ENCODE measurements at regions not wholly inside any gene's neighbourhood (a gene's known extent, or its start where the extent isn't known, plus 50 kb on each side); places are given as distances from the start of the nearest gene placed in this dataset.
"Not testable (repeated sequence)": the region's sequence is repeated elsewhere in the genome, so short reads cannot be mapped to it uniquely, and the experiment has no call there.

DNA sequence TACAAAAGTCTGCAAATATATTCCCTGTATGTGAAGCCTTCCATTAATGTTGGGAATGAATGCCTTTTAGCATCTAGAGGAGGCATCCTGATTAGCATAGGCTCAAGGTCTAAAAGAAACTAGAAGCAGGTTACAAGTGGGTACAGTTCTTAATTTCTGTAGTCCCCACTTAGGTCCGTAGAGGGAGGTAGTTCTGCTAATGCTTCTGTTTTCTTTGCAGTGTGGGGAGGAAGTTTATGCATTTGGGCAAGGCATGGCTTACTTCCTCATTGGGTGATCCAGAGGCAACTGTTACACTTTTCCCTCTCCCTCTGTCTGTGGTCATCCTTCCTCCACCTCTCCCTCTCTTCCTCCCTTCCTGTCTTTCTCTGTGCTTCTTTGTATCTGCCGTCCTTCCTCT is 108.4 kb upstream of the ZKSCAN2 start:
- no peak overlapping the region for H3K4me2 ChIP-seq (ENCODE audit: insufficient read depth, low read length)
- no peaks in the 10 kb centered on the region for H3K9me1 ChIP-seq (replicated peaks; ENCODE audit: control insufficient read depth, extremely low read depth, insufficient read depth, low read length)
- H3K4me3 ChIP-seq (replicated peaks in 1 of 3; ENCODE audit: insufficient read depth in 1 of 3, low read depth in 1 of 3, low read length in 3 of 3): no peak overlapping the region
- dilution Hi-C loops (cut with MboI; ENCODE audit: extremely low pct_ligation_motif_present, low sequenced_read_pairs): no loop called here
- H3K4me1 ChIP-seq (ENCODE audit: control insufficient read depth, extremely low read depth, insufficient read depth, low read length): no peaks in the 10 kb centered on the region
- FAIRE-seq (no peak), DNase-seq (ENCODE audit: low read depth, low spot score) (no peak)
- no peaks in the 10 kb centered on the region for H4K20me1 ChIP-seq (replicated peaks; ENCODE audit: control insufficient read depth, extremely low read depth, insufficient read depth, low read length)
- no peak overlapping the region for H3K27ac ChIP-seq (ENCODE audit: insufficient read depth, low read depth, low read length)
- no peaks in the 10 kb centered on the region for H3K79me2 ChIP-seq (ENCODE audit: control insufficient read depth, insufficient read depth, low read length)
- no peak overlapping the region for H3K9ac ChIP-seq (replicated peaks; ENCODE audit: extremely low read depth, insufficient read depth, low read length)
- H2AFZ ChIP-seq (ENCODE audit: low read depth, low read length): no peak overlapping the region
- CTCF ChIA-PET: no interaction called here
- TF ChIP-seq JUN (IDR thresholded peaks at IDR 0.05; ENCODE audit: borderline replicate concordance, insufficient read depth, insufficient read length, low read depth) (no peak), GATA2 (IDR thresholded peaks at IDR 0.05; ENCODE audit: insufficient read depth, insufficient read length, low read depth, low read length) (no peak), MYC (IDR thresholded peaks at IDR 0.05; ENCODE audit: low read depth, low read length) (no peak), FOS (IDR thresholded peaks at IDR 0.05; ENCODE audit: borderline replicate concordance, insufficient read depth, low read length) (no peak), POLR2AphosphoS5 (IDR thresholded peaks at IDR 0.05; ENCODE audit: insufficient read depth, low read depth, low read length) (no peak), MAX (IDR thresholded peaks at IDR 0.05; ENCODE audit: insufficient read depth, insufficient read length) (no peak), POLR2A (IDR thresholded peaks at IDR 0.05; ENCODE audit: low read depth, low read length) (no peak), EZH2 (IDR thresholded peaks at IDR 0.05; ENCODE audit: borderline replicate concordance, low read depth, low read length, severe bottlenecking) (no peak)
- TF ChIP-seq, protein P1, sequence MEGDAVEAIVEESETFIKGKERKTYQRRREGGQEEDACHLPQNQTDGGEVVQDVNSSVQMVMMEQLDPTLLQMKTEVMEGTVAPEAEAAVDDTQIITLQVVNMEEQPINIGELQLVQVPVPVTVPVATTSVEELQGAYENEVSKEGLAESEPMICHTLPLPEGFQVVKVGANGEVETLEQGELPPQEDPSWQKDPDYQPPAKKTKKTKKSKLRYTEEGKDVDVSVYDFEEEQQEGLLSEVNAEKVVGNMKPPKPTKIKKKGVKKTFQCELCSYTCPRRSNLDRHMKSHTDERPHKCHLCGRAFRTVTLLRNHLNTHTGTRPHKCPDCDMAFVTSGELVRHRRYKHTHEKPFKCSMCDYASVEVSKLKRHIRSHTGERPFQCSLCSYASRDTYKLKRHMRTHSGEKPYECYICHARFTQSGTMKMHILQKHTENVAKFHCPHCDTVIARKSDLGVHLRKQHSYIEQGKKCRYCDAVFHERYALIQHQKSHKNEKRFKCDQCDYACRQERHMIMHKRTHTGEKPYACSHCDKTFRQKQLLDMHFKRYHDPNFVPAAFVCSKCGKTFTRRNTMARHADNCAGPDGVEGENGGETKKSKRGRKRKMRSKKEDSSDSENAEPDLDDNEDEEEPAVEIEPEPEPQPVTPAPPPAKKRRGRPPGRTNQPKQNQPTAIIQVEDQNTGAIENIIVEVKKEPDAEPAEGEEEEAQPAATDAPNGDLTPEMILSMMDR (IDR thresholded peaks at IDR 0.05; ENCODE audit: extremely low read depth in 1 of 2, insufficient read depth in 1 of 2, low read depth in 1 of 2, low read length in 2 of 2): no peak
- POLR2A ChIA-PET: no interaction called here
- H3K36me3 ChIP-seq (ENCODE audit: control insufficient read depth in 2 of 2, extremely low read depth in 1 of 2, insufficient read depth in 2 of 2, low read length in 2 of 2): no peaks in the 10 kb centered on the region
- H3K27me3 ChIP-seq (ENCODE audit: control insufficient read depth in 2 of 2, insufficient read depth in 2 of 2, low read length in 2 of 2): no peaks in the 10 kb centered on the region
- intact Hi-C loops (cut with micrococcal nuclease): no loop called here
- peaks cover 2% of the 10 kb centered on the region for H3K9me3 ChIP-seq (replicated peaks; ENCODE audit: control insufficient read depth, insufficient read depth, low read length)
- no TSS peak for BruUV-seq (replicated peaks)

- DNase-seq (ENCODE audit: low read depth, low spot score); H3K9me3 ChIP-seq (replicated peaks; ENCODE audit: control insufficient read depth, insufficient read depth, low read length); FAIRE-seq; intact Hi-C loops (cut with micrococcal nuclease); POLR2A ChIA-PET; H4K20me1 ChIP-seq (replicated peaks; ENCODE audit: control insufficient read depth, extremely low read depth, insufficient read depth, low read length); H3K36me3 ChIP-seq (ENCODE audit: control insufficient read depth in 2 of 2, extremely low read depth in 1 of 2, insufficient read depth in 2 of 2, low read length in 2 of 2); H3K9me1 ChIP-seq (replicated peaks; ENCODE audit: control insufficient read depth, extremely low read depth, insufficient read depth, low read length); H3K4me1 ChIP-seq (ENCODE audit: control insufficient read depth, extremely low read depth, insufficient read depth, low read length); H3K27ac ChIP-seq (ENCODE audit: insufficient read depth, low read depth, low read length); H2AFZ ChIP-seq (ENCODE audit: low read depth, low read length); BruUV-seq (replicated peaks); H3K9ac ChIP-seq (replicated peaks; ENCODE audit: extremely low read depth, insufficient read depth, low read length); dilution Hi-C loops (cut with MboI; ENCODE audit: extremely low pct_ligation_motif_present, low sequenced_read_pairs); H3K27me3 ChIP-seq (ENCODE audit: control insufficient read depth in 2 of 2, insufficient read depth in 2 of 2, low read length in 2 of 2); CTCF ChIA-PET; H3K4me3 ChIP-seq (replicated peaks in 1 of 3; ENCODE audit: insufficient read depth in 1 of 3, low read depth in 1 of 3, low read length in 3 of 3); H3K4me2 ChIP-seq (ENCODE audit: insufficient read depth, low read length); H3K79me2 ChIP-seq (ENCODE audit: control insufficient read depth, insufficient read depth, low read length): not testable (repeated sequence)
Measured at GRCh38 chr16:25359516-25359915, 101.9 kb upstream of the ZKSCAN2 start.
